Putamen (tissue), 1 donor: ENCODE measurements at regions not wholly inside any gene's neighbourhood (a gene's known extent, or its start where the extent isn't known, plus 50 kb on each side); places are given as distances from the start of the nearest gene placed in this dataset.
"Not testable (repeated sequence)": the region's sequence is repeated elsewhere in the genome, so short reads cannot be mapped to it uniquely, and the experiment has no call there.

Source experiments
- DNase-seq: peaks from one replicate; pipeline ENCODE4 v3.0.0-alpha.2; 2016; ENCODE audit warnings: low spot score

DNA sequence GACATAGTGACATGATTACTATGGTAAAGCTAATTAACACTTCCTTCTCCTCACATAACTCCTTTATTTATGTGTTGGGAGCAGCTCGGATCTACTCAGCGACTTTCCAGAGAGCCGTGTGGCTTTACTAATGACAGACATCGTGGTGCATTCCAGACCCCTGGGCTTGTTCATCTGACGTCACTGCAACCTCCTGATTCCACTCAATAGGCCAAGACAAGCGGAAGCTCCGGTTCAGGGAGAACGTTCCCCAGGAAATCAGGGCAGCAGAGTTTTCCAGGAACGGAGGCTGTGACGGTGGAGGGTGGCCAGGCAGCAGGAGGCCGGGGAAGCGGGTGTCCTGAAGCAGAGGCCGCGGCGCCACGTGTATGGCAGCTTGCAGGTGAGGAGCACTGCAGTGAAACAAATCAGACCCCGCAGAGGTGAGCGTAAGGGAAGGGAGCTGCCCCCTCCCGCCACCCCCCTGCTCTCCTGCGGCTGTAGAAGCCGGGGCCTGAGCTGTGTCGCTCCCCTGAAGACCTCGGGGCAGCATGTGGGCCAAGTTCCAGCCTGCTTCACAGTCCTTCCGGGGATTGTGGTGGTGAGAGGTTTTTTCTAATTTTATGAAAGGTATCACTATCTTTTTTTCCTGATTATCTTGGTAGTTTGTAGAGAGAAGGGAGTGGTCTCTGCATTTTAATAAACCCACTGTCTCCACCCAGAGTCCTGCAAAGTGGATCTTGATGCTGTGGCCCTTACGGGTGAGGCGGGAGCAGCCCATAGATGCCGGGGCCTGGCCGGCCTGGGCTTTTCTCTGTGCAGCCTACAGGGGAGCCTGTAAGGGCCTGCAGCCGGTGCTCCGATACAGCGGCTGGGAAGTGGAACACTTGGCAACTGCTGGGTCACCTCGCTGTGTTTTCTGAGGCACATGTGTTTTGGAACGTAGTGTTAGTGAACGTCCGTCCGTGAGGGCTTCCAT lies 220.4 kb upstream of the IRX4 start:
- no peak for DNase-seq

DNA sequence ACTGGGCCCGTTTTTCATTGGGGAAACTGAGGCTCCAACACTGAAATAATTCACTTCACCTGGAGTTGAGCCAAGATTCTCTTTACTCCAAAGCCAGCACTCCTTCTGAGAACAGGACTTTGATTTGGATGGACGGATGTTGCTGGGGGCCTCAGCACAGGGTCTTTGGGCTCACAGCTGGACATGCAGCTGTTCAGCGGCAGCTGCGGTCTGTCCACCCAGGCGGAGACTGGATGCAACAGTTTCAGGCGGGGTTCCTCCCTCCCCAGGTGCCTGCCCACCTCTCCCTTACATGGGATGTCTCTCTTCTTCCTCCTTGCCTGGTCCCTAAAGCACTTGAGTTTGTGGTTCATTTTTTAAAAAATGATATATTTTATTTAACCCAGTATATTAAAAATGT lies 219.0 kb upstream of the IRX4 start:
- DNase-seq, result no peak

DNA sequence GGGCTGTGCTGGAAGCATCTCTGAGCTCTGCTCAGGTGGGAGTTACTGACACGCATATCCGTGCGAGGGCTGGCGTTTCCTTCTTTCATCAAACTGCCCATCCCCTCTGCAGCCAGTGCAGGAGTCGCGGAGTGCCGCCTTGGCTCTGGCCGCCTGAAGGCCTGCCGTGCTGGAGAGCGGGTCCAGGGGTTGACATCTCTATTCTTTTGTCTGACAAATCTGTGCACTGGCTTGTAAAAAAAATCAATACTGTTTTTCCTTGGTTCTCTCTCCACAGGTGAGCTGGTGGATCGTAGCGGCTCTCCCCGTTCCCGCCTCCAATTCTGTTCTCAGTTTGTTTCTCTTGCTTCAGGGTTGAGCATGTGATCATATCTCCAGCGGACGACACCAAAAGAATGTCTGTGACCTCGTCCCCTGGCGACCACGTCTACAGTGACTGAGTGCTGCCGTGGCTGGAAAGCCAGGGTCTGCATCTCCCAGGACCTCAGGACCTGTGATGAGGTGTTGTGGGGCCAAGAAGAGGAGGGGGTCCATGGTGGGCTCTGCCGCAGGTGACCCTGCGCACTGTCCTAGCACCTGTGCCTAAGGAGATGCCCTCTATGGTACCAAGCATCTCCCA lies 214.3 kb upstream of the IRX4 start:
- no peak for DNase-seq

DNA sequence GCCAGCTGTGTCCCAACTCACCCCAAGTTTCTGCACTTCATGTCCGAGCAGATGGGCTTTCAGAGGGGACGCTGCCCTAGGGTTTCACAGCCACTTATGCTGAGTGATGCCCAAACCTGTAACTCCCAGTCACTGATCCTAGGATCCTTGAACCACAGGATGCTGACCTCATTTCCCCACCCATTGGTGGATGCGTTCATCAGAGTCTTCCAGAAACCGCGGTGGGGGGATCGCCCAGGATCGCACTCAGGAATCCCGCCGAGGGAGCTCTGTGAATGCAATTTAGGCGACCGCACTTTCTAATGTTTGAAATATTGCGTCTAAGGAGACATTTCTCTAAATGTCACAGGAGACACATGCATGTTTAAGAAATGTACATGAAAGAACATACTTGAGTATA lies 212.3 kb upstream of the IRX4 start:
- no peak for DNase-seq

DNA sequence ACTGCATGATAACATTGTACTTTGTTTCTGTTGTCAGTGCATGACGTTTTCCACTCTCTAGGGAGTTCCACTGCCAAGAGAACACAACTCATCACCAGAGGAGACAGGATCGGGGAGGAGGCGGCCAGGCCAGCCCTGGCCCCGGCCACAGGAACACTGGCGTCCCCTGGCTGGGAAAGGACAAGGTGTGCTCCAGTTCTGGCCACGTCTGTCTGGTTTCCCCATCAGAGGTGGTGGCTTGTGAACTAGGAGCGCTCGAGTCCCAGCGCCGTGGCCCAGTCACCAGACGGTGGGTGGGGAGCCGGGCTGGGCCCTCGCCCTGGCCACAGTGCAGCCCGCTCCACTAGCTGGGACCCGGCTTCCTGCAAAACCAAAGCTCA lies 211.9 kb upstream of the IRX4 start:
- no peak for DNase-seq

DNA sequence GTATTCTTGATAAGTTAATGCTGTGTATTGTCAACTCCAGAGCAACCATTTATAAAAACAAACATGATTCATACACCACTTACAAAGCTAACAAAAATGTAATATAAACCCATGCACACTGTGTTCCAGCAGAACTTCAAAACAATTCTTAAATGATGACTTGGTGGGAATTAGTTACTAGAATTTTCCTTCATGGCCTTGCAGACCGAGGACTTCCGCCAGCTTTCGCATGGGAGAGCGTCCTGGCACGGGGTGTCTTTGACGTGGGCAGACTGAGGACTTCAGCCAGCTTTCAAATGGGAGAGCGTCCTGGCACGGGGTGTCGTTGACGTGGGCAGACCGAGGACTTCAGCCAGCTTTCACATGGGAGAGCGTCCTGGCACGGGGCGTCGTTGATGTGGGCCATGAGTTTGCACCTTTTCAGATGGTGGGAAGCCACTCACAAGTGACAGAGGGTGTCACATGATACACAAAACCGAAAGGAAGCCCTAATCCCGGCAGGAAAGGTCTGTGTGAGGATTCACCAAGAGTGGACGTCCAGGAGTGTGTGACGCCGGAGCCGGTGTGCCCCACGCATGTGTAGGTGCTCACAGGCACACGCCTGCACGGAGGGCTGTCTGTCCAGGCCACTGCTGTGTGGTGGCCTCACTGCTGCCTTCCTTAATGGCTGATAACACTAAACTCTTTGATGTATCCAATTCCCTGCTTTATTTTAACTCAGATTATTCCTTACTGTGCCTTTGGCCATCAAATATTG lies 211.3 kb upstream of the IRX4 start:
- no peak for DNase-seq

DNA sequence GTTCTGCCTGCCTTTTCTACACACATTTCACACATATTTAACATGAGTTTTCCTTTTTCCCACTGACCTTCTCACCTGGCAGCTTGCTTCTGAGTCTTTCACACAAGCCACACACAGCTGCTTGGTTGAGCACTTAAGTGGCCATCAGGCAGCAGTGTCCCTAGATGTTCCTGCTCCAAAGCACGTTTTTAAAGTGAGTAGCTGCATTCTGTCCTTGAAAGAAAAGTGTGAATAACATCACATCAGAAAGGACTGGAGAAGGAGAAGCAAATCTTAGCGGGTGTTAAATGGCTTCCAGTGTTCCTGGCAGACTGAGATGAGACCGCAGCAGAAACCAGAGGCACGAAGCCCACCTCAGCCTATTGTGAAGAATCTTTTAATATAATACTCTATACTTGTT lies 209.2 kb upstream of the IRX4 start:
- DNase-seq, result no peak

DNA sequence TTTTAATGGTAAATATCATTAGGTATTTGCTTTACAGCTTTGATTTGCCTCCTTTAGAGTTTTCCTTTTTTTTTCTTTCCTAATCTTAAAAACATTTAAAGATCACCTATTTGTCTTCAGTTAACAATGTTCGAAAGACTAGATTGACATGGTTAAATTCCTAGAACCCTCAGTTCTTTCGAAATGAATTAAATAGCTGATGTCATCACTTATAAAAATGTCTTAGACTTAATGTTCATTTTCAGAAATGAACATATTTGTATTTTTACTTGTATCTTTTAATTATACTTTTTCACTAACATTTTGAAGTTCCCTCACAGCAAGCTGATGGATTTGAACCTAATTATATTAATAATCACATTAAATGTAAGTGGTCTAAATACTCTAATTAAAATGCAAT lies 205.3 kb upstream of the IRX4 start:
- DNase-seq, result no peak

DNA sequence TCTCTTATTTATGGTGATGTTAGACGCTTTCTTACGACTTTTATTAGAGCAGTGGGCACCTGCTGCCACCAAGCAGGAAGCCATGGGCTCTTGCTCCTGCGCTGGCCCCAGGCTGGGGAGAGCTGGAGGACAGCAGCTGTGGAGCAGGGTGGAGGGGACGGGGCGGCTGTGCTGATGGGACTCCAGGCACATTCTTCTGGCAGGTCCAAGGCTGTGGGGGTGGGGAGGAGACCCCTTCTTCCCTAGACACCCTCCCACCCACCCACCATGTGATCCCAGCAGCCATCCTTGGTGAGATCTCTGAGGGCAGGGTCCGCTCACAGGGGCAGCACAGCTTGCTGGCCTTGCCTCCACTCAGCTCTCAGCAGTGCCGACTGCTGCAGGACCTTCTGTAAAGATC lies 192.6 kb upstream of the IRX4 start:
- no peak for DNase-seq

DNA sequence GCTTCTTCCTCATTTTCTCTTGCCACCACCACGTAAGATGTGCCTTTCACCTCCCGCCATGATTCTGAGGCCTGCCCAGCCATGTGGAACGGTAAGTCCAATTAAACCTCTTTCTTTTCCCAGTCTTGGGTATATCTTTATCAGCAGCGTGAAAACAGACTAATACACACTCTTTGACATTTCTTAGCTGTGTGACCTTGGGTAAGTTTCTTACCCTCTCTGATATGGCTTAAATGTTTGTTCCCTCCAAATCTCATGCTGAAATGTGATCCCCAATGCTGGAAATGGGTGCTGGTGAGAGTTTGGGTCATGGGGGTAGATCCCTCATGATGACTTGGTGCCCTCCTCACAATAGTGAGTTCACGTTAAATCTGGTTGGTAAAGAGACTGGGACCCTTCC lies 188.8 kb upstream of the IRX4 start:
- no peak for DNase-seq

DNA sequence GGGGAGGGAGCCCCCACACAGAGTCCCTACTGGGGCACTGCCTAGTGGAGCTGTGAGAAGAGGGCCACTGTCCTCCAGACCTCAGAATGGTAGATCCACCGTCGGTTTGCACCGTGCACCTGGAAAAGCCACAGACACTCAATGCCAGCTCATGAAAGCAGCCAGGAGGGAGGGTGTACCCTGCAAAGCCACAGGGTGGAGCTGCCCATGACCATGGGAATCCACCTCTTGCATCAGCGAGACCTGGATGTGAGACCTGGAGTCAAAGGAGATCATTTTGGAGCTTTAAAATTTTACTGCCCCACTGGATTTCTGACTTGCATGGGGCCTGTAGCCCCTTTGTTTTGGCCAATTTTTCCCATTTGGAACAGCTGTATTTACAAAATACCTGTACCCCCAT lies 188.1 kb upstream of the IRX4 start:
- DNase-seq, result not testable (repeated sequence)

DNA sequence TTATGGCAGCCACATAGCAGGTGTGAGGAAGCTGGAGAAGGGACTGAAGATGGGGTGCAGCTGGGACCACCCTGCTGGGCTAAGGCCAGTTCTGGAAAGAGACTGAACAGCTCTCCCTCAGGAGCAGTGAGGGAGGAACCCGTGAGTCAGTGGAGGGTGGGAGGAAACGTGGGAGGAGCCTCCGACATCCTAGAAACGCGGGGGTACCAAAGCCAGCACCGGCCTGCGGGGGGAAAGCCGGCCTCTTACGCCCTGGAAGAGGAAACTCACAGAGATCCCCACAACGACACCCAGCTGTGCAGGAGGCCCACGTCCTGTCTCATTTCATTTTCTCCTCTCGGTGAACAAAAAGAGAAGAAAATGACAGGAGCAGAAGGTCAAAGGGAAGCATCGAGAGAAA lies 185.8 kb upstream of the IRX4 start:
- no peak for DNase-seq

DNA sequence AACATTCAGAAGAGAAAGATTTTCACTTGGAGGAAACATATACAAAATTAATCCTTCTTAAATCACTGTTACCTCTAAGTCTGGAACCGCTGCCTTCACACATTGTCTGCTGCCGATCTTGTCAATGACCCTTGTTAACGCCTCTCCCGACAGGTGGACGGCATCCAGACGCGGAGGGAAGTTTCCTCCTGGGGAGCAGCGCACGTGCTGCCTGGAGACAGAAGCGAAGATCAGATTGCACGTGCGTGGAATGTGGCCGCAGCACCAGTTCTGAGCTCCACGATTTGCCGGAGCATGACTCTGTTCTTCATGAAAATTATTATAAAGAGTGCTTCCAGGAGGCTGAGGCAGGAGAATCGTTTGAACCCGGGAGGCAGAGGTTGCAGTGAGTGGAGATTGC lies 183.6 kb upstream of the IRX4 start:
- no peak for DNase-seq

DNA sequence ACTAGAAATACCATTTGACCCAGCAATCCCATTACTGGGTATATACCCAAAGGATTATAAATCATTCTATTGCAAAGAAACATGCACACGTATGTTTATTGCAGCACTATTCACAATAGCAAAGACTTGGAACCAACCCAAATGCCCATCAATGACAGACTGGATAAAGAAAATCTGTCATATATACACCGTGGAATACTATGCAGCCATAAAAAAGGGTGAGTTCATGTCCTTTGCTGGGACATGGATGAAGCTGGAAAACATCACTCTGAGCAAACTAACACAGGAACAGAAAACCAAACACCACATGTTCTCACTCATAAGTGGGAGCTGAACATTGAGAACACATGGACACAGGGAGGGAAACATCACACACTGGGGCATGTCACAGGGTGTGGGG lies 180.7 kb upstream of the IRX4 start:
- DNase-seq, result not testable (repeated sequence)

DNA sequence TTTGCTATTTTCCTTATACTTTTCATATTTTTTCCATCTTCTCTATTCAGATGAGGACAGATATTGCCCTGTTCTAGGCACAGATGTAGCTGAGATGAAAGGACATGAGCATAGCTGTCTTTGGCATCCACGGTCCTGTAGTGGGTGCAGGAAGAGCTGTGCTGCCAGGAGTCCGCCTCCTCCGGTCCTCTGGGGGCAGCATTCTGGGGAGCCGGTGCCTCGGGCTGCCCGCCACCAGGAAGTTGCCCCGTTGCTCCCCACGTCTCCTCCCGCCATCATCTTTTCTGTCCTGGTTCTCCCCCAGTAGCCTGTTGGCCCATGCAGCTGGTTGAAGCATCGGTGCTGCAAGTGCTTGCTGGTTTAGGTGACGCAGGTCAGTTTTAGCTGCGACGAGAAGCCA lies 170.0 kb upstream of the IRX4 start:
- no peak for DNase-seq

DNA sequence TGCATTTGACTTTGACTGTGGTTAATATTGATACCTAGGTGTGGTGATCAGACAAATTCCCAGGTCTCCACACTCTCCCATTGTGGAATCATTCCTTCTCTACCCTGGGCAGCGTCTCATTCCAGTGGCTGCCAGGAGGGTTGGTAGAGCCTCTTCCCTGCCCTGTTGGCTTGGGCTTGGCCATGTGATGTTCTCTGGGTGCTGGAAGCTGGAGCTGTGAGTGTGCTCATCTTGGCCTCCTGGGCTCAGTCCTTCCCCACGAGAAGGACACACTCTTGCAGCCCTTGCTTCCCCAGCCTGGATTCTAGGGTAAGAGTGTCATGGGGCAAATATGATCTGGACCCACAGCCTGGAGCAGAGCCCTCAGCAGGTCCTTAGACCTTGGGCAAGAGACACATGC lies 167.2 kb upstream of the IRX4 start:
- DNase-seq, result no peak

DNA sequence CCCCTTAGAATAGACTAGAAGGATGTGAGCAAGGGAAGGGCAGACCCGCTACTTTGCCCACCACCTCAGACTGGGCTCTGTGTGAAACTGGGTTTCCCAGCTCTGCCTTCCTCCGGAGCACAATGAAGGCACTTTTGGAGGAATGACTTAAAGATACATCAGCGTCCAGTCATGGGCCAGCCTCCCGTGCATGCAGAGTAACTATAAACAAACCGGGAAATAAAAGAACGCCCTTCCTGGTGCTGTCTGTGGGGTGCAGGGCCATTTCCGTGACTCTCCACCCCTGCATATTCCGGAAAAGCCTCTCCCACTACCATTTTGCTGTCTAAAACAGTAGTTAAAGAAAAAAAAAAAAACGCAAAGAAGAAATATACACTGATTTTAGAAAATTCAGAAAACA lies 165.9 kb upstream of the IRX4 start:
- no peak for DNase-seq

DNA sequence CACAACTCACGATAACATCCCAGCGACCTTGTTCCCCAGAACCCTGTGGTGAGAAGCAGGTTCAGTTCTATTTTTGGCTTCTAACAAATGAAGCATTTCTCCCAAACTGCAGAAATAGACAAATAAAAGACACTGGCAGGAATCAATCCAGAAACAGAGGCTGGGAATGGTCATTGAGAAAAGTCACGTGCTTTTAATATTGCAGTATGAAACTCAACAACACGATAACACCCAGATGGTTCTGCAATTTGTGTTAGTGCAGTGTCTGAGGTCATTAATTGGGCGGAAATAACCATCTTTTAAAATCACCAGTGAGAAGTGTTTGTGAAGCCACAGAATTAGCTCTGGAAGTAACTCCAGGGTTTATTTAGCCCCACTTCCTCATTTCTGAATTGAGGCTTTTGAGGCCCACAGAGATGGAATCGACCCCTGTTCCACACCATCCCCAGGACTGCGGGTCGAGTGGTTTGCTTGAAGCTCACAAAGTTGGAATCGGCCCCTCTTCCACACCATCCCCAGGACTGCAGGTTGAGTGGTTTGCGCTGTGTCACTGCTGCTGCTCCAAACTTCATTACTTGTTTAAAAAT lies 164.7 kb upstream of the IRX4 start:
- DNase-seq, result no peak

DNA sequence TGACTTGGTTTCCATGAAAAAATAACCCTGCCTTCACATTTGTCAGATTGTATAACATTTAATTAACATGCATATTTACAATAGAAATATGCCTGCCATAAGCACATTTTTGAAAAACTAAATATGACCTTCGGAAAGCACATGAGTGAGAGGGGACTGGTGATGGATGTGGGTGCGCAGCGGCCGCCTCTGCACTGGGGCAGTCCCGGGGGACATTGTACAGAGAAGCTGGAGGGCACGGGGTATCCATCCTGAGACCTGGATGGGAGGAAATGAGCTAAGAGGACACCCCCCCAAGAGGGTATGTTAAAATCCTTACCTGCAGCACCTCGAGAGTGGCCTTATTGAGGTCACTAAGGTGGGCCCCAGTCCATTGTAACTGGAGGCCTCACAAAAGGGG lies 161.3 kb upstream of the IRX4 start:
- DNase-seq, result no peak

DNA sequence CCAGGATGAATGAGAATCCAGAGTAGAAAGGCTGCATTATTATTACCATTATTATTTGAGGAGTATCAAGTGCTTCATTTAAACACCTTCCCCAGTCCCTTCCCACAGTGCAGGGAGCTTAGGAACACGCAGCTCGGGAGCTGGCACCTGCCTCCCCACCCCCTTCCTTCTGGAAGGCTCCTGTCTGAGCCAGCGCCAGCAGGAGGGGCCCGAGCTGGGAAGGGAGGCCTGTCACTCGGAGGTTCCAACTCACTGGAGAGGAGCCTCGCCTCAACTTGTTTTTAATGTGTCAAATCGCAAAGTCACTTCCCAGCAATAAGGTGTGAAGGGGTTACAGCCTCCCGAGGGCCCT lies 156.4 kb upstream of the IRX4 start:
- DNase-seq, result no peak

DNA sequence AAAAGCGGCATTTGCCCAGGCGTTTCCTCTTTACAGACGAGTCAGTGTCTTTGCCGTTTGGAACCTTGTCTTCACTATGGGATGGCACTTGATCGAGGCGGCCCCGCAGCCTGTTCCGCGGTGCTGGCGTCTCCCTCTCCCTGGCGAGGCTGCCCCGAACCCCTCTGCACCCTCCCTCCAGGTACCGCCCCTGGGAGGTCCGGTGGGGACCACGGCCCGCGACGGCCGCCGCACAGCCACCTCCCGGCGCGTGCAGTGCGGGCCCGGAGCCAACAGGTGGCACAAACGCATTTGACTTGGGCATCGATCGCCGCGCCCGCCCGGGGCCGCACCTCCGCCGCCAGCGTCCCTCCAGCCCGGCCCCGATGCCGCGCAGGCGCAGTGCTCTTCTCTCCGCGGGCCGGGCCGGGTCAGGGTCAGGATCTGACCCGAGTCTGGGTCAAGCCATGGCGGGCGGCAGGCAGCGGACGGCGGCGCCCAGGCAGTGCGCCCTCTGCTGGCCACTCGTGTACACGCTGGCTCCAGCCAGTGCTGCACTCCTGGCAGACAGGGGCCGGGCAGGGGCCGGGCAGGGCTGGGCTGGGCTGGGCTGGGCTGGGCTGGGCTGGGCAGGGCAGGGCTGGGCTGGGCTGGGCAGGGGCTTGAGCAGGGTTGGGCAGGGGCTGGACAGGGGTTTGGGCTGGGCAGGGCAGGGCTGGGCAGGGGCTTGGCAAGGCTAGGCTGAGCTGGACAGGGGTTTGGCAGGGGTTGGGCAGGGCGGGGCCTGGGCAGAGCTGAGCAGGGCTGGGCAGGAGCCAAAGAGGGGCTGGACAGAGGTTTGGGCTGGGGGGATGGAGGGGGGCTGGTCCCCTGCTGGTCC lies 155.8 kb upstream of the IRX4 start:
- peak; percentile 37 for DNase-seq

DNA sequence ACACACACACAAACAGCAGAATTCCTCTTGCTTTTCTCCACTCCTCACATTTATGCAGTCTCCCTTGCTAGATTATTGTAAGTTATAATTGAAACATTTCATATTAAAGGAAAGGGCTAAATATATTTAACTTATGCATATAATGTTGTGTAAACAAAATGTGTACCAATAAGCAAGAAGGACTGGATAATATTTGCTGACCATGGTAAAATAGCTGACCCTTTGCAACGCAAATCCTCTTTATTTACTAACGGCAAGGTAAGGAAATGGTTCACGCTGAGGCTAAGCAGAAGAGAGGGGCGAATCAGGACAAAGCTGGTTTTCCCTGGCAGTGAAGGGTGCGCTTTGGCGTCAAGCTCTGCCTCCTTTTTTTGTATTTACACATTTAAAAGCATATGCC lies 154.2 kb upstream of the IRX4 start:
- no peak for DNase-seq
